RPMI8226 (cell line): ENCODE measurements at regions not wholly inside any gene's neighbourhood (a gene's known extent, or its start where the extent isn't known, plus 50 kb on each side); places are given as distances from the start of the nearest gene placed in this dataset.
A peak's percentile ranks its signal among the peaks of the same experiment; 100 is the strongest.
"Not testable (repeated sequence)": the region's sequence is repeated elsewhere in the genome, so short reads cannot be mapped to it uniquely, and the experiment has no call there.

Experiments used
- DNase-seq: peaks from one replicate; pipeline ENCODE4 v3.0.0-alpha.2; 2015

DNA sequence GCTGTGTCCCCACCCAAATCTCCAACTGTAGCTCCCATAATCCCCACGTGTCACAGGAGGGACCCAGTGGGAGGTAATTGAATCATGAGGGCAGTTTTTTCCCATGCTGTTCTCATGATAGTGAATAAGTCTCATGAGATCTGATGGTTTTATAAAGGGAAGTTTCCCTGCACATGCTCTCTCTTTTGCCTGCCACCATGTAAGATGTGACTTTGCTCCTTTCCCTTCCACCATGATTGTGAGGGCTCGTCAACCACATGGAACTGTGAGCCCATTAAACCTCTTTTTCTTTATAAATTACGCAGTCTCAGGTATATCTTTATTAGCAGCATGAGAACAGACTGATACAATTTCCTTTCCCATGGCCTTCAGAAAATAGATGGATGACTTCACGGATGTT, 76.8 kb upstream of the ATP8B1 start:
- not testable (repeated sequence) for DNase-seq

DNA sequence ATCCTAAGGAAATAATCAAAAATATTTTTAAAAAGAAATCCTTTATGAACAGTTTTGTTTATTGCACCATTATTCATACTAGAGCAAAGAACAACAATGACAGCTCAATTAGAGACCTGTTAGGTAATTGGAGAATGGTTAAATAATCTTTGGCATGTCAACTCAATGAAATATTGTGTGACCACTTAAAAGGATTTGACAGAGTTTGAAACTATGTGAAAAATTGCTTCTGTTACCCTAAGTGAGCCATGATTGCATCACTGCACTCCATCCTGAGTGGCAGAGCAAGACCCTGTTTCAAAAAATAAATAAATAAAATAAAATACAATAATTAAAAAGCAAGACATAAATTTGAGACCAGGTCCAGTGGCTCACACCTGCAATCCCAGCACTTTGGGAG, 66.1 kb upstream of the ATP8B1 start:
- DNase-seq, result no peak

GRCh38 chr18:57866355-57866754, 63.2 kb upstream of the ATP8B1 start:
- no peak for DNase-seq

DNA sequence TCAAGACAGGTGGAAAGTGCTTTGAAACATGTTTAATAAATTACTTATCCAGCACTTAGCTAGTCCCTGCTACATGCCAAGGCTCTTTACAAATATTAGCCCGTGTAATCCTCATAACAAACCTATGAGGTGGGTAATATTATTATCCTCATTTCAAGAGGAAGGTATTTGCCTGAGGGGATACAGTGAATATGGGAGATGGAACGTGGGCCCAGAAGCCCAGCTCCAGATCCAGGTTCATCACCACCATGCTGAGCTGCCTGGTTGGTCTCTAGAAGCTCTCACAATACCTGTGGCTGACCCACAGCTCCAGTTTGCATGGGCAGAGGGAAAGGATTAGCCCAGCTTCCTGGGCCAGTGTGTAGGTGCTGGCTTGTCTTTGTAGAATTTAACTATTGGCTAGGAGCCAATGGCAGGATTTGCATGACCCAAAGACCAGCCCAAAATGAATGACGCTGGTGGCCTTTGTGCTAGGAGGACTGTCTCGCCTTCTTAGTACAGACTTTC, 61.6 kb upstream of the ATP8B1 start:
- no peak for DNase-seq

GRCh38 chr18:57863706-57864105, 60.6 kb upstream of the ATP8B1 start:
- no peak for DNase-seq

GRCh38 chr18:57859314-57859713, 56.2 kb upstream of the ATP8B1 start:
- peak; percentile 28 for DNase-seq

DNA sequence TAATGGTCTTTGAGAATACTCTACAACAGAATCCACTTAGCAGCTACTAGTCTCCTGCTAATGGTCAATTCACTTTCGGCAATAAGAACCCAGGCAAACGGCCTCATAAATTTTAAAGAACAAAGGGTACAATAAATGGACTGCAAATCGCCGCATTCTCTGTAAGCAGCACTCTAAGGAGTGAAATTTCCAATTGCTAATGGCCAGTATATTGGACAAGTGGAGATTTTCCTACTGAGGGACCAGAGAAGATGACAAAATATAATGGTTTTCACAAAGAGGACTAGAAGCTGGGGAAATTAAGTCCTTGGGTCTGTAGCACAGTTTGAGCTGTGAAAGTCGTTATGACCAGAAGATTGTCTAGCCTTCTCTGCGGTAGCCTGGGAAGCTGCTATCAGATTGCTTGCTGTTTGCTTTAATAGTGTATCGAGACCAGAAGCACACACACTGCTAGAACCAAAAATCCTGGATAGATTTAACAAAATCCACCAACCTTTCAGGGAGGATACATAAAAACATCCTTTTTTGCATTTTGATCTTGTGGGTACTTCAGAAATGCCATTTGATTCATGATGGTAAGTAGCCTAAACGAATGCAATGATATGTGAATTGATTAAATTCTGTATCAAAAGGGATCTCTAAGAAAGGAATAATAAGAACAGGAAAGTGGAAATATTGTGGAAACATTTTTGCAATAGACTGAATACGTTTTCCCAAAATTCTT, 53.6 kb upstream of the ATP8B1 start:
- DNase-seq, result no peak

DNA sequence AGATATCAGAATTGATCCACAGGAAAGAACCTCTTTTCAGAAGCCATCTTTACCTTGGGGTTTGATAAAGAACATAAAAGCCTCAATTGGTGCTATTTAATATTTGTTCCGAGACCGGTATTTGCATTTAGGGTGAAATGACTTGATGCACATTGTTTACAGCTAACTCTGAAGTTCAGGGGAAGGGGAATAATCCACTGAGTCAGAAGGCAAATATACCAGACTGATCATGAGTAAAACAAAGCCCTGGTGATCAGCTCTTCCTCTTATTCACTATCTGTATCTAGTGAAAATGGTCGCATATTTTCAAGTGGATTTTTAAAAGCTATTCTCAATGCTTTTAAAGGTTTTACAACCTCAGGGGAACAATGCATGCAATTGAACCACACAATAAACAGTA, 53.0 kb upstream of the ATP8B1 start:
- no peak for DNase-seq

- DNase-seq, result no peak
Observed at GRCh38 chr18:57855551-57855950, 52.4 kb upstream of the ATP8B1 start.

DNA sequence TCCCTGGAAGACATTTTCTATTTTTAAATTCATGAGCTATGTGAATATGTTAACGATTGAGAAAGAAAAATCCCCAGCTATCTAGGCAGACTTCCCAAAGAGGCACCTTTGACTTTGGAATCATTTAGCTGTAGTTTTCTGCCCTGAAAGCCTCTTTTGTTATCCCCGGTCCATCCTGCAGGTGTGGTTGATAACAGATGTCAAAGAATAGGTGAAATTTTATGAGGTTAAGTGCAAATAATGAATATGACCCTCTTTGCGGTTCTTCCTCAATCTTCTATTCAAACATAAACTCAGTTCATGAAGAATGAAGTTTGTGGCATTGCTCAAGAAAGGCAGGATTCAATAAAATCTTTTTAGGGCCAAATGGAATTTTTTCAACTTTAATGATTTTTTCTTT, 51.6 kb upstream of the ATP8B1 start:
- no peak for DNase-seq

DNA sequence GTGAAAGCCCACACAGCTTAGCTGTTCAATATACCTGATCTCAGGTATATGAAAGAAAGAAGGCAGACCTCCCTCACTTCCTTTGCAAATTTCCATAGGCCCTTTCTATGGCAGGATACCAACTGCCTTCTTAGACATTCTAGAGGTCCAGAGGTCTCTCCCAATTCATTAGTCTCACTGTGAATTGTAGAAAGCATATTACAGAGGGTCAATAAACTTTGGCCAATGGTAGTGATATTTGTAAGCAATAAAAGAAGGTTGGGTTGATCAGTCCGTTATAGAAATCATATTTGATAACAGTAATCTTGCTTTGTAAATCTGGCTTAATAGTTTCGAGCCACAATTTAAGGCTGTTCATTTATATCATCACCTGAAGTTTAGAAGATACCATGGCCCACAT, 50.7 kb upstream of the ATP8B1 start:
- no peak for DNase-seq

GRCh38 chr18:57853133-57853532, 50.0 kb upstream of the ATP8B1 start:
- no peak for DNase-seq
